Right lobe of liver (tissue), 6 donors: ENCODE measurements at regions not wholly inside any gene's neighbourhood (a gene's known extent, or its start where the extent isn't known, plus 50 kb on each side); places are given as distances from the start of the nearest gene placed in this dataset.

ENCODE experiments used
- ATAC-seq, 4 donors: fragments of 200-7000 bp; cut with Tn5 transposase; one replicate each; pipeline ENCODE4 v1.9.1; 2020; ENCODE audit warnings: mild to moderate bottlenecking in 4 of 4, moderate library complexity in 4 of 4
- DNase-seq, 3 donors: peaks; one replicate each; pipeline ENCODE4 v3.0.0-alpha.2; 2020
- H3K27ac ChIP-seq, 3 donors: fragments of 200-600 bp; one replicate each; pipeline ENCODE4 v1.8.0; 2022
- H3K27me3 ChIP-seq, 2 donors: fragments of 200-600 bp; one replicate each; pipeline ENCODE4 v1.8.0; 2022
- H3K36me3 ChIP-seq, 4 donors: fragments of 200-600 bp; sonication (generic) in 1 of 4; one replicate each; pipeline versions ENCODE4 v1.5.1 to v1.8.0; 2017 to 2022; ENCODE audit warnings: control low read depth in 1 of 4
- H3K4me1 ChIP-seq, 4 donors: fragments of 200-600 bp; sonication (generic) in 1 of 4; one replicate each; pipeline versions ENCODE4 v1.5.1 to v1.8.0; 2017 to 2022; ENCODE audit warnings: control low read depth in 1 of 4
- H3K4me3 ChIP-seq, 3 donors: fragments of 200-600 bp; one replicate each; pipeline ENCODE4 v1.8.0; 2022
- H3K9me3 ChIP-seq, 4 donors: fragments of 200-600 bp; sonication (generic) in 1 of 4; one replicate each; pipeline versions ENCODE4 v1.5.1 to v1.8.0; 2017 to 2022; ENCODE audit warnings: control low read depth in 1 of 4
- CTCF ChIP-seq, 4 donors: fragments of 200-600 bp in 3 of 4; fragments of 450-650 bp in 1 of 4; IDR thresholded peaks; one replicate each; pipeline versions ENCODE4 v1.5.1 to v1.8.0; 2016 to 2022; ENCODE audit warnings: antibody characterized with exemption in 4 of 4, mild to moderate bottlenecking in 2 of 4
- POLR2A ChIP-seq: fragments of 450-650 bp; IDR thresholded peaks from one replicate; pipeline ENCODE4 v1.6.1; 2017; ENCODE audit warnings: antibody characterized with exemption, mild to moderate bottlenecking
- WGBS: methylation state at CpG from one replicate; pipeline ENCODE4 v1.1.6; 2018; ENCODE audit warnings: low coverage, low lambda C conversion rate; ENCODE audit not compliant: insufficient coverage; ENCODE audit errors: missing lambda C conversion rate; 5-methylcytosine and 5-hydroxymethylcytosine counted together
- intact Hi-C, 2 donors: fragments of 100-400 bp; cut with DNase I; formaldehyde crosslinking; loops; one replicate each; pipeline versions ENCODE4 v1.11.2 to v1.14.1; 2022
- donor health status: DM: no; HTN: yes; CAD: no.
- donor health status: DM: no; HTN: no; CAD: no.
- donor health status: DM: no; HTN: no; CAD: no.
- donor health status: DM: no; HTN: yes; CAD: no.
- donor health status: DM: no; HTN: yes; CAD: no.

- WGBS: 58% methylated on average over 7 of the region's 9 CpGs
- Histone ChIP-seq H3K36me3 (no peaks in the 10 kb centered on the region), H3K27ac (no peak overlapping the region), H3K27me3 (no peaks in the 10 kb centered on the region), H3K4me1 (no peaks in the 10 kb centered on the region), H3K4me3 (no peak overlapping the region), H3K9me3 (no peaks in the 10 kb centered on the region)
- ATAC-seq: no peak
- no peak for TF ChIP-seq POLR2A
- TF ChIP-seq CTCF (IDR thresholded peaks at IDR 0.05): no peak
- intact Hi-C loops: no loop called here
- DNase-seq: no peak
Measured at GRCh38 chr11:115080923-115081680, 402.8 kb downstream of the NXPE2 start.

DNA sequence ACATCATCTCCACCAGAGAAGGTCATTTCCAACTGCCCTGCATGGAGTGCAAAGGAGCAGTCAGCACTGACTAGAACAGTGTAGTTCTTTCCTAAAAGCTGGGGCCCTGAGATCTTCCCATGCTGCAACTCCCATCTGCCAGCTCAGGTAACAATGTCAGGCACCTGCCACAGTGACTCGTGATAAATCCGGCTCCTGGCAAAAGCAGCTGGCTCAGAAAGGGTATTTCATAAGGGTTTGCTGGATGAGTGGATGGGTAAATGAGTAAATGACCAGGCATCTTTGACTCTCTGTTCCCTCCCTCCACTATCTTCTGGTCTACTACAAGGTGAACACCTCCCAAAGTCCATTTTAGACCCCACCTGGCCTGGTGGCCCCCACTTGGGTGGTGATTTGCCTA, 403.6 kb downstream of the NXPE2 start:
- no peaks in the 10 kb centered on the region for H3K27me3 ChIP-seq
- WGBS: no CpG with 5 or more reads among the region's 2 CpGs
- ATAC-seq: no peak

DNA sequence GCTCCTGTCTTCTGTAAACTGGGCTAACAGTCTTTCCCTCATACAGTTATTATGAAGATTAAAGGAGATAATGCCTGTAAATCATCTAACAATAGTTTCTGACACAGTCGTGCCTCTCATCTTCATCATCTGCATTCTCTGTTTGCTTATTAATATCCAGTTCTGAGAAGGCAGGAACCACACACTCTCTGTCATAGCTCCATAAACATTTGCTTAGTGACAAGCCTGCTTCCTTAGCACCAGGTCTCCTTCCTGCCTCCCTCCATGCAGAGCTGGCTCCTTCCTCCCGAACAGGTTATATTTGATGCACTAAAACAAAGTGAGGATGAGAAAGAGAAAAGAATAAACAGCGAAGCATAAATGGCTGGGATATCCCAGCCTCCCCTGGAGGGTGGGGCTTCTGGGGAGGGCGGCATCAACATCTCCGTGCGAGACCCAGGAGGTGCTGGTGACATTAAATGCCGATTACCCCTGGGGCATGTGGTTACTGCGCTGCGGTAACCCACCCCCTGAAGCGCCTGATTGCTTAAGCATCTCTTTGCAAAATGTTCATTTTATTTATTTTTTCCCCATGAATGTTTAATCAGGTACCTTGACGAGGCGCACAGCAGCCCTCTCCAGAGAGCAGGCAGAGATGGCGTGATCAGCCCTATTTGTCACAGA, 404.9 kb downstream of the NXPE2 start:
- intact Hi-C loops: no loop called here
- ATAC-seq: no peak

More for the DNA sequence above, 403.6 kb downstream of the NXPE2 start:
- DNase-seq: no peak
- Histone ChIP-seq H3K4me3 (no peak overlapping the region), H3K4me1 (no peaks in the 10 kb centered on the region), H3K9me3 (no peaks in the 10 kb centered on the region), H3K27ac (no peak overlapping the region), H3K36me3 (no peaks in the 10 kb centered on the region)
- no peak for TF ChIP-seq POLR2A
- TF ChIP-seq CTCF (IDR thresholded peaks at IDR 0.05): no peak
- intact Hi-C loops: no loop called here

GRCh38 chr11:115084231-115084630, 405.9 kb downstream of the NXPE2 start:
- TF ChIP-seq POLR2A: no peak
- no peak for TF ChIP-seq CTCF (IDR thresholded peaks at IDR 0.05)
- Histone ChIP-seq H3K4me1 (no peaks in the 10 kb centered on the region), H3K27me3 (no peaks in the 10 kb centered on the region), H3K4me3 (no peak overlapping the region), H3K9me3 (no peaks in the 10 kb centered on the region), H3K36me3 (no peaks in the 10 kb centered on the region), H3K27ac (no peak overlapping the region)
- intact Hi-C loops: no loop called here
- WGBS: 50% methylated on average over 4 of the region's 4 CpGs
- DNase-seq (no peak), ATAC-seq (no peak)

More for the DNA sequence above, 404.9 kb downstream of the NXPE2 start:
- Histone ChIP-seq H3K4me3 (no peak overlapping the region), H3K27me3 (no peaks in the 10 kb centered on the region), H3K4me1 (no peaks in the 10 kb centered on the region), H3K36me3 (no peaks in the 10 kb centered on the region), H3K9me3 (no peaks in the 10 kb centered on the region), H3K27ac (no peak overlapping the region)
- 57% methylated on average over 12 of the region's 13 CpGs for WGBS
- DNase-seq: no peak
- TF ChIP-seq POLR2A: no peak
- TF ChIP-seq CTCF (IDR thresholded peaks at IDR 0.05): no peak
